D341Med (cell line): ENCODE measurements at regions not wholly inside any gene's neighbourhood (a gene's known extent, or its start where the extent isn't known, plus 50 kb on each side); places are given as distances from the start of the nearest gene placed in this dataset.

ENCODE experiments used
- DNase-seq: peaks from one replicate; pipeline ENCODE4 v3.0.0; 2012; ENCODE audit warnings: low spot score

DNA sequence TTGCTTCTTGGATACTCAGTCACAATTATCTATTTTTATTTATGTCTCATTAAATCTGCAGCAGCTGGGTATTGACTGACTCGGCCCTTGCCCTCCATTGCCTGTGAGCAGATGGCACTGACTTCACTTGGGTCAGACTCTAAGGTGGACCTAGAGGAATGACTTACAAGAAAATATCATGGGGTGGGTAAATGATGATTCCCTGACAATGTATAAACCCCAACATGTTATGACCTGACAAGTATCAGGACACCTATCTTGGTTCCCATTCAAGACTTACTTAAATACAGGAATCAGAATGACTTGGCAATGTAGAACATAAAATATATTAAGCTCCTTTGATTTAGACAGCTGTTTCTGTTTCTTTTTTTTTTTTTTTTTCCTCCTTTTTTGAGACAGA lies 953.5 kb downstream of the CDH11 start:
- no peak for DNase-seq

DNA sequence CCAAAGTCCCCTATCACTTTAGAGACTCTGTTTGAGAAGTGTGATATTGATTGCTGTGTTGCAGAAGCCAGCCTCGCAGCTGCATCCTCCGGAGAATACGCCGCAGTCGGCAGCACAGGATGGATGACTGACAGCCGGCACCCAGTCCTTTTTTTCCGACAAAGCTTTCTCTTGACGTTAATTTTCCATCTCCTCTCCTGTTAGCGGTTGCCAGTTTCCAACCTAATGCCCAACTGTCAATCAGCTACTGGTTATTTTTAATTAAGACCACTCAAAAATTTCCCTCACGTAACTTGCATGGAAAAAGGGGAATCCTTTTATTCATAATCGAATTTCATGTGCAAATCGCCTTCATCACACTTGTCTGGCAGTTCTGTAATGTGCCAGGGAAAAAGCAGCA lies 953.9 kb downstream of the CDH11 start:
- no peak for DNase-seq

DNA sequence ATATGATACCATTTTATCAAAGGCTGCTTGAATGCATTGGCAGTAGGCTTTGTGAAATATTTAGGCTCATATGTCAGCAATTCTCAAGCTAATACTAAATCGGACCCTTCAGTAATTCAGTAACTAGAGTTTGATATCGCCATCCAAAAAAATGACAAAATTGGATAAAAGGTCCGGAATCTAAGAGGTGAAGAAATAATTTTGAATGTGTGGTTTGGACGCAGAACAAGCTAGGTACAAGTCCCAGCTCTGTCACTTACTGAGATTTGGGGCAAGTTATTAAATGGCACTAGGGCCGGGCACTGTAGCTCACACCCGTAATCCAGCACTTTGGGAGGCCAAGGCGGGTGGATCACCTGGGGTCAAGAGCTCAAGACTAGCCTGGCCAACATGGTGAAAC lies 956.5 kb downstream of the CDH11 start:
- DNase-seq, result no peak

DNA sequence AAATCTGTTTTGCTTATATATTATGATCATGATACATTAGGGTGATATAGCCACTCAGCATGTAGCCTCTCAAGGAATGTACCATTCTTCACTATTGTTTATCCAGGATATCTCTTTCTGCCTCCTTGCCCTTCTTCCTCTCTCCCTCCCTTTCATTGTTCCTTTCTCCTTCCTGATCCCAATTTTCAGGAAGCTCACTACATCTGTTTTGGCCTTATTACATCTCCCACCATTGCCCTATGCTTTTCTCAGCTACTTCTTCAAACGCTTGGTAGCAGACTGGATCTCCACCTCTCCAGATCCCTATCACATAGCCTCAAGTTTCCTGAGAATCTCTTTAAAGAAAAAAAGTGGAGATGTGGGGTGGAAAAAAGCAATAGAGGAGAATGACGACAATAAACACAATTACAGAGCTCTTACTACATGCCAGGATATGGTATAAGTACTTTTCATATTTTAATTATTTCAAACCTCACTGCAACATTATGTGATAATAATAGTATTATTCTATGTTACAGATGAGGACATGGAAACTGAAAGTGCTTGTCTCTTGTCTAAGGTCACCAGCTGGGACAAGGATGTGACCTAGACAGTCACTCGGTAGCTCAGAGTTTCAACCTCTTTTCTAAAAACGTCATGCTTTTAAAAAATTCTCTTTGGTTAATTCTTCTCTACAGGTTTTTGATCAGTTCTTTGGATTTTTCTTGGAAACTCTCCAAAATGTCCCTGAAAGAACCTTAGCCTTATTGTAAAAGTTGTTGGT lies 959.1 kb downstream of the CDH11 start:
- no peak for DNase-seq

DNA sequence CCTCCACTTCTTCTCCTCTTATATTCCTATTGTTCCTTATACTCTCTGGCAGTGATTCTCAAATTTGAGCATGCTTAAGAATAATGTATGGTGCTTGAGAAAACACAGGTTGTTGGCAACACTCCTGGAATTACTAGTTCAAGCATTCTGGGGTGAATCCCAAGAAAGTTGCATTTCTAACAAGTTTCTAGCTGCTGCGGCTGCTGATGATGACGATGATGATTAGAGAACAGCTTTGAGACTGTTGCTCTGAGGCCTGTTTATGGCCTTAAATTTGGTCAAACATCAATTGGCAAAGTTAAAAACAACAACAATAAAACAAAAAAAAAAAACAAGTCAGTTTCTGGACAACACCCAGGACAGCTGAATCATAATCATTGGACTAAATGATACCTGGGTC lies 961.9 kb downstream of the CDH11 start:
- DNase-seq, result no peak

DNA sequence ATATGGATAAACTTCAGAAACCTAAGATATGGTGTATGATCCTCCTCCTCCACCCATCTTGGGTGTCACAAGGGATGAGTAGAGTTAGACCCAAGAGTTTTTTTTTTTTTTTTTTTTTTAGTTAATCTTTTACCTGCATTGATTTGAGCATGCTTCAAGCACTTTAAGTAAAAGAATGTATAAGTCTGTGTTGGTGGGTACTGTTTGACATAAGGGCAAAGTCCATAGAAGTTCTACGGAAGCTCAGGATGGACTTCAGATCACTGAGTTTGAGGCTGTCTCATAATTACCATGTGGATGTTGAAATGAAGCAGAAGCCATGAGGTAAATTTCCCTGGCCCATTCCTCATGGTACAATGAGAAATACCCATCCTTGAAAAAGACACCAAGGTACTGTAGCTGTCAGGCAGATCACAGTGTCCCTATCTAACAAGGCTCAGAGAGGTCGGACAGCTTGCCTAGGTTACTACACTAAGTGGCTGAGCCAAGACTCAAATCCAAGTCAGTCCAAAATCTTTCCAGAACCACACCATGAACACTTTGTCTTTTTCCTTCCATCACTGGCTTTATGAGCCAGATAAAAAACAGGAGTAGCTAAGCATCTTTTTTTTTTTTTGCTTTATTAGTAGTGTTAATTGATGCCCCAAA lies 962.8 kb downstream of the CDH11 start:
- DNase-seq, result no peak

DNA sequence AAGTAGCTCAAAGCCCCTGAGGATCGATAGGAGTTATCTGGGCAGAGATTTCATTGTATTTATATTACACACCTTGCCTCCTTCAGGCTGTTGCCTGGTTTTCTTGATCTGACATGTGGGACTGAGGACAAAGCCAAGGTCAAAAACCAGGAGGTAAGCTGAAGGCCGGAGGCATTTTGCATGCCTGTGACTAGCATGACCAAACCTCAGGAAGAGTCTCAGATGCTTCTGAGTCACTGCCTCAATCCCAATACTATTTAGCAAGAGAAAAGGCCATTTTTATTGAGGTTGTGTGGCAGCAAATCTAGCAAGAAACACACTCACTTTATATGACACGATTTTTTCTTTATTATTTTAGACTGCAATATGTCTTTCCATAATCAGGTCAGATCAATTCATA lies 968.1 kb downstream of the CDH11 start:
- no peak for DNase-seq

DNA sequence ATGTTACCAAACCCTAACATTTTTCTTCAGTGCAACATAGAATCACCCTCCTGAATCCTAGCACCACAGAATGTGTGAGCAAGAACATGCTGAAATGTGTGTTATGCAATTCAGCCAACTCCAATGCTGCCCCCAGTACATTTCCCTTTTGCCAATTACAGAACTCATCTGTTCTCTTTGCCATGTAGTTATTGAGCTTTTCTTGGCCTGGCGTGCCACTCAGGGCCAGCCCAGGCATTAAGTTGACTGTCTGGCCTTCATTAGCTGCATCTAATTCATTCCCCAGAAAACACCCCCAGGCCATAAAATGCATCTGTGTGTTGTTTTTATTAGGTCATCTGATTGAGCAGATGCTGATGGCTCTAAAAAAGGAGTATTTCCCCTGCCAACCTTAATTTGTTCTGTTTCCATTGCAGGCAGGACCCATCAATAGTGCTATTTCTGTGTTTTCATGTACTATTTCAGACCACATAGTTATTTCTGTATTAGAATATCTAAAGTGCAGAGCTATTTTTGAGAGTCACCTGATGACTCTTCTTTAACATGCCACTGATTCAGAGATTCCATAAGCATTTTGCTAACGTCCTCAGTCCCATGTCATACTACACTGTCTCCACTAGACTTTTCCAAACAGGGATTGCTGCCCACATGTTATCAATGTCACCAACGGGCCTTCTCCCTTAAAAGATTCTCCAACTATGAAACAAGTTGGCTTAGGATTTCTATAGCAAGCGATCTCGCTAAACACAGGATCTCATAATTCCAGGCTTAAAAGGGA lies 969.7 kb downstream of the CDH11 start:
- no peak for DNase-seq

DNA sequence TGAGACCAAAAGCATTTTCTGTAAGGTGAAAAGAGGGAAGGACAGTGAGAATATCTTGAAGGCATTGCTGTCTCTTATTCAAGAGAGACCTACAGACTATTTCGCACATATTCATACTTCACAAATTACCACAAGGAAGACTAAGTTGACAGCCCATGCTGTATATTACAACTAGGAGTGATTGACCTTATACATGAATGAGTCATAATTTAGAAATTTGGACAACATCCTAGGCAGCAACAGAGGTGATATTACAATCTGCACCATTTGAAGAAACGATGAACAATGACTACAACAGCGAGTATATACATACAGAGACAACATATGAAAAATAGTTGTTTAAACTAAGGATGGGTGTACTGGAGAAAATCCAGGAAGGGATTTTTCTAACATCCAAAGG lies 971.7 kb downstream of the CDH11 start:
- no peak for DNase-seq

DNA sequence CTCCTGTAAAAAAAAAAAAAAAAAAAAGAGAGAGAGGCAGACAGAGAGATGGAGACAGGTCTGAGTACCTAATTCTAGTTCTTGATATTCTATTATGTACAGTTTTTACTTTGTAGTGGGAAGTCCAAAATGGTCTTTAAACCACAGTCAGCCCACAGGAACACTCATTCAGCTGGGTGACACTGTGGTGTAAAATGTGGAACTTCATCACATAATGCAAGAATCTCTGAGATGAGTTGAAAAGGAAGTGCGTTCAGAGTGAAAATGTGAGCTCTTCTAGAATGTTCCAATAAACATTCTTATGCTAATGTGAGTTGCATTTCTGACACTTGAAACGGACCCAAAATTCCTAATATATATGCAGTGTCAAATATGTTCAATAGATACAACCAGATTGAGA lies 972.1 kb downstream of the CDH11 start:
- DNase-seq, result no peak

DNA sequence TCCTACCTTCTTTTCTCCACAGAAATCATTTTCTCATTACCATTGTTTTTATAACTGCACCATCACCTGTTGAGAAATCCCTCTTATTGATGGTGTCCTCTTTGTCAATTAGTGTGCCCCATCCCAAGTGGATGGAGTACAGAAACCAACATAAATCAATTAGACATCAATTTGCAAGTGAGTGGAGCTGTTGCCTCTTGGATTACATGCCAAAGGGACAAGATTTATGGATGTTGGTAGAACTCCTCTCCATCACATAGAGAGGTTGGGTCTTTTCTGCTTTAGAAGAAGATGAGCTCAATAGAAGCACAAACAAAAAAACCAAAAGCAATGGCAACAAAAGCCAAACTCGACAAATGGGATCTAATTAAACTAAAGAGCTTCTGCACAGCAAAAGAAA lies 973.5 kb downstream of the CDH11 start:
- no peak for DNase-seq

DNA sequence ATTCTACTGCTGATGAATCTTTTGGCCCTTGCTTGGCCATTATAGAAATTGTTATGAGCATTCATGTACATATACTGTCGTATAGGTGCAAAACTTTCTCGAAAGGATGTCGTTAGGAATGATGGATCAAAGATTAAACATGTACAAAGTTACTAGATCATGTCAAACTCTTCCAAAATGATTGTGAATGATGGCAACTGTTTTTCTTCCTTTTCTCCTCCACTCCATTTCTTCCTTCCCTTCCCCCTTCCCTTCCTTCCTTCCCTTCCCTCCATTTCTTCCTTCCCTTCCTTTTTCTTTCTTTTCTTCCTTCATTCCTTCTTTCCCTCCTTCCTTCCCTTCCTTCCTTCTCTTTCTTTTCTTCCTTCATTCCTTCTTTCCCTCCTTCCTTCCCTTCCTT lies 973.9 kb downstream of the CDH11 start:
- DNase-seq, result no peak

DNA sequence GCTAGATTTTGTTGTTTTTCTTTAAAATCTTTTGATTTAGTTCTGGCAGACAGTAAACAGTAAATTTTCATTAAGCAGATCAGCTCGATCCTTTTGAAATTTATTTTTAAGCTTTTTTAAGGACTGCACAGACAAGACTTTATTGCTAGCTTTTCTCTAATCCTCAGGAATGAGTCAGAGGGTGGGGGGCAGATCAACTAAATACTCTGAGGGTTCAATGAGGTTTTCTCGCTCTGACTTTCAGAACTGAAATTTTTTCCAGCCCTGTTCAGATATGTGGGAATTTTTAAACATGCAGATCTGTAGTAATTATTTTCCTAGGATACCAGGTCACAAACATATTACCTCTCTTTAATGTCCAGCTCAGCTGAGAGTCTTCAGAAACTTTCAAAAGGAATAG lies 977.2 kb downstream of the CDH11 start:
- no peak for DNase-seq

DNA sequence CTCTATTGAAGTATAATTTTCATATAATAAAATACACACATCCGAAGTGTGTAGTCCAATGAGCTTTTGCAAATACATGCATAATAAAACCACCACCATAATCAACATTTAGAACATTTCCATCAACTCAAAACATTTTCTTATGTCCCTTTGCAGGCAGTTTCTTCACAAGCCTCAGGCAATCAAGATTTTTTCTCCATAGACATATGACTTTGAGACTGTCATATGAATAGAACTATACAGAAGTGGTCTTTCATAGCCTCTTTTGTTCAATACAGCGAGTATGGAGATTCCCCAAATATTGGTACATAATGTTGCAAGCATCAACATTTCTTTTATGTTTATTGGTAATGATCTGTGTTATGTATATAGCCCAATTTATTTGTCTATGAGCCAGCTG lies 983.2 kb downstream of the CDH11 start:
- no peak for DNase-seq

DNA sequence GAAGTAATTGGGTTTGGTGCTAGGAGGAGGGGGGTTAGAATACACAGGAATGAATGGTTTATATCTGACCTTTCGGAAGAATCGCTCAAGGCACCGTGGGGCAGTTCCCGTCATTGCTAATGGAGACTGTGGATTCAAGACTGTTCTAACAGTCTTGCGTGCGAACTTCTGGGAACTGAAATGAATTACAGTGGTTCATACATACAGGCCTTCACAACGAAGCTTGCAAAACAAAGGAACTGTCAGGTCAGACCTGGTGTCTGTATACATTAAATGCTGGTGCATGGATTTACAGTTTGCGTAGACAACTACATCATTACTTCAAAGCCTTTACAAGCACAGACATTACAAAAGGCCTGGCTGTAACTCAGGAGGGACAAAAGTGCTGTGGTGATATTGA lies 983.9 kb downstream of the CDH11 start:
- no peak for DNase-seq

DNA sequence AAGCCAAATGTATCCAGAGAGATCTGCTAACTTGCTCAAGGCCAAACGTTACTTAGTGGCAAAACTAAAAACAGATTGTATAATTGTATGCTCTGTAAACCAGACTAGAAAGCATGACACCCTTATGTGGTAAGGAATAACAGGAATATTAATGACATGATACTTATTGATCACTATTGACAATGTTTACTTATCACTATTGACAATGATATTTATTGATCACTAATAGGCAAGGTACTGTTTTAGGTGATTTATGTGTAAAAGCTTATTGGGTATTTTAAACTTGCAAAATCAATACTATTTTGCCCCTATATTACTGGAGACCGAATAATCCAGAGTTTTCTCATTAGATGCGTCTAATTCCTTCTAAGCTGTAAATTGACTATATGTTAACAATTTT lies 985.1 kb downstream of the CDH11 start:
- no peak for DNase-seq

DNA sequence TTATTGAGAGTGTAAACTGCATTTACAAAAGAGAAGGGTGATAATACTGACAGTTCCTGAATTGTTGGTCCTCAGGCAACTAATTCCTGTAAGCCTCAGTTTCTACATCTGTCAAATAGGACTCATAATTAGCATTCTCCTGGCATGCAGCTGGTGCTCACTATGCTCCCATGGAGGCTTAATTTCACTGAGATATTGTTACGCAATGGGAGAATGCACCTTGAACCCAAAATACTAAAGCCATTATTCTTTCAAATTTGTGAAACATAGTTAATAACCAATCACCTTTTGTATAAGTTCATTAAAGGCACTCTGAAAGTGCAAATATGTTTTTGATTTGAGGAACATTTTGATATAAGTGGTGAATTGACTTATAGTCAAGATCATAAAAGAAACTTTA lies 985.5 kb downstream of the CDH11 start:
- DNase-seq, result no peak

DNA sequence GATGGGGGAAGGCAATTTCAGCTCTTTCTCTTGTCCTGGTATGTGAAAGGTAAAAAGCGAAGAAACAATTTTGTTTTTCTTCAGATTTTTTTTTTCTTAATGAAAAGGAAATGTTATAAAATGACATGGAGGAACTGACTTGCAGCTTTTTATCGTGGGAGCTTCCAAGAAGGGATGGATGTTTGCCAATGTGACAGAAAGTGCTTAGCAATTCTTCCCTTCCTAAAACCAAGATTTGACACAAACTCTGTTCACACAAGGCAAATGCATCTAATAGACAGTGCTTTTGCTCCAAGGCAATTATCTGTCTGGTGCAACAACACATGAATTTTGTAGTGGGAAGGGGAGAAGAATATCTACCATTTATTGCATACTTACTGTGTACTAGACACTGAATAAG lies 988.5 kb downstream of the CDH11 start:
- no peak for DNase-seq

DNA sequence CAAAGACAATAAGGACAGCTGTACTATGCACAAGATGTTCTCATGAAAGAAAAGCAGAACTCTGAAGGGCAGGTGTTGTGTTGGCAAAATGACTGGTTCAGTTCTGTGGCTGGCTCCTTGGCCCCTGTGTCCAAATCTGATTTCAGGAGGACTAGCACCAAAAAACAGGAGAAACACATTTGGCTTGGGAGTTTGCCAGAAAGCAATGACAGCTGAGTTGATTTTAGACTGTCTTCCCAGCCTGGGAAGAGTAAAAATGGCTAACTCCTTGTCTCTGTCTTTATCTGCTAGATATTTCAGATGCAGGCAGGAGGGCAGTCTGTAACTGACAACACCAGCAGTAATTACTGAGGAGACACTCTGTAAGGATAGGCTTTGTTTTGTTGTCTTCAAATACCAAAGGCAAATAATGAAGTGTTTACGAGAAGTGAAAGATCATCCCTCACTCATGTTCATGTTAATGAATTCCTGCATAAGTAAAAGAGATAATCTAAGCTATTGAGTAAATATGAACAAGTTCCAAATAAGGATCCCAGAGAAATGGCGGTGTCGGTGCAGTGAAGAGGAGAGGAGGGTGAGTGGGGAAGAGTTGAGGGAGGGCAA lies 989.0 kb downstream of the CDH11 start:
- DNase-seq, result no peak

DNA sequence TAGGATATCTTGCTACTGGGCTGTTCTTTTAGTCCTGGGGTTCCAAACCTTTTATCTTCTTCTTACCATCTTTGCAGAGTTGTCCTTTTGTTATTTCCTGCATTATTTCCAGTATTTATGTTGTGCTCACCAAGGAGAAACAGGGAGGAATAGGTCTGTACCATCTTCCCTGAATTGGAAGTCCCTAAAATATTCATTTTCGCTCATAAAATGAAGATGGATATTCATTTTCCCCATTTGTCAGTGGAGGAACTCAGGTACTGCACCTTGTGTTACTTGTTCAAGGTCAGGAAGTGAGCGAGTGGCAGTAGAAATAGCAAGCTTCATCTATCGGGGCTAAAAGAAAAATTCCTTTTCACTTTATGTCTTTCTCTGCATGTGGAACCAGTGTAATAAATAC lies 989.7 kb downstream of the CDH11 start:
- DNase-seq, result no peak

DNA sequence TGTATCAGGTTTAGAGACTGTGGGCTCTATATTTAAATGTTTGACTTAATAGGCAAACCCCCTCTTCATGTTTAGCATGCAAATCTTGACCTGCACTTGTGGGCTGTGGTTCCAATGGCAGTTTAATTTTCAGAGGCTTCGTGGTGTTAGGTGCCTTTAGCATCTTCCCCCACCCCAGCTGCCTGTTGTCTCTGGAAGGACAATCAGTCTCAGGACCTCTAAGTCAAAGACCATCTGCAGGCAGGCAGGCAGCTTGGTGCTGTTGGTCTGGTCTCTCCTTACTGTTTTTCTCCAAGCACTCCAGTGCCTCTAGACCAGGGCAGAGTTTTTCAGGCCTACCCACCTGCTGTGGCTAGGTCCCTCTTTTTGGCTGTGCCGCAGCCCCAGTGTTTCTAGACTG lies 990.4 kb downstream of the CDH11 start:
- DNase-seq, result no peak

DNA sequence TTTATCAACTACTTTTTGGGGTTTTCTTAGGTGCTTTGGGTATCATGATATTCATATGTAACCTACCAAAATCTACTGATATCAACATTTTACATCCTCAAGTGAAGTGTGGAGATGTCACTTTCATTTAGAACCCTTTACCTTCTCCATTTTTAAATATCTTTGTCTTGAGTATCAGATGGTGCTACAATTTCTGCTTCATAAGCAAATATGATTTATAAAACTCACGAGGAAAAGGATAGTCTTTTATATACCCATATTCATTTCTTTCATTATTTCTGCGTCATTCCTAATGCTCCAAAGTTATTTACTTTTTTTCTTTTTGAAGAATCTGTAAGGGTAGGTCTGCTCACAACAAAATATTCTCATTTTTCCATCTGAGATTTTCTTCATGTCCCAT lies 991.7 kb downstream of the CDH11 start:
- DNase-seq, result no peak

DNA sequence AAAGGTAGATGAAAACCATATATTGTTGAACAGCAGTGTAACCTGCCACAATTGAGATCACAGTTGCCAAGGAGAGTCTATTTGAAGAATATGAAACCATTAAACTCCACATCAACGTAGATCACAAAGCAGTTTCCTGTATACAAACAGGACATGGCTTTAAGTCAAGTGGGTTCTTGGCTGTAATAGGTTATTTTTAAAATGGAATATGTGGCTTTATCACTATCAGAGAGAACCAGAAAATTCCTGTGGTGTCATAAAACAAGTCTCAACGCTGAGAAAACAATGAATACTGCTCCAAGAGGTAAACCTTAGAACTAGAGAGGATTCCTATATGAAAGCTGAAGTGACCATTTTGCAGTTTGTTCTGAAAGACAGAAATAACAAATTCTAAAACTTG lies 999.7 kb downstream of the CDH11 start:
- DNase-seq, result no peak
